ENCODE measurements at regions not wholly inside any gene's neighbourhood (a gene's known extent, or its start where the extent isn't known, plus 50 kb on each side); places are given as distances from the start of the nearest gene placed in this dataset.

DNA sequence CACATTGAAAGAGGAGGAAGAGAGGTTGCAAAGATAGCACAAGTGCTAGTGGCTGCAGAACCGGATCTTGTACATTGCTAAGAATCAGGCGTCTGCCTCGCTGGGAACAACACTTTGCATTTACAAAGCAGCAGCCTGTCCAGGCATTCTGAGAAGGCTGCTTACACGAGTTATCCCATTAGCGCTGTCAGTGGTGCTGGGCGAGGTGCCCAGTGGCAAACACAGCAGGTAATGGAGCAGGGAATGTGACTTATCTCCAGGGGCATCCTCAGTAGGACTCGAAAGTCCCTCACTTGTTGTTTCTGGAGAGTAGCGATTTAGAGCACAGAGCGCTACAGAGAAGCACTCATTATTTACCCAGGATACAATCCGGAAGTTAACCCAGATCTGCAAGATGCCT lies 209.6 kb downstream of the OLFM4 start:
- no peak overlapping the region for H3K4me3 ChIP-seq
- no peak for ATAC-seq
- 16 to 22% (median 20%) methylated on average over 9 to 10 of the region's 10 CpGs for WGBS, 4 donors
- H3K4me1 ChIP-seq: no peaks in the 10 kb centered on the region
- peaks cover 0 to 20% (median 3%) of the 10 kb centered on the region in 9 donors for H3K27me3 ChIP-seq
- no peak for TF ChIP-seq POLR2A (IDR thresholded peaks at IDR 0.05)
- TF ChIP-seq, protein P1, sequence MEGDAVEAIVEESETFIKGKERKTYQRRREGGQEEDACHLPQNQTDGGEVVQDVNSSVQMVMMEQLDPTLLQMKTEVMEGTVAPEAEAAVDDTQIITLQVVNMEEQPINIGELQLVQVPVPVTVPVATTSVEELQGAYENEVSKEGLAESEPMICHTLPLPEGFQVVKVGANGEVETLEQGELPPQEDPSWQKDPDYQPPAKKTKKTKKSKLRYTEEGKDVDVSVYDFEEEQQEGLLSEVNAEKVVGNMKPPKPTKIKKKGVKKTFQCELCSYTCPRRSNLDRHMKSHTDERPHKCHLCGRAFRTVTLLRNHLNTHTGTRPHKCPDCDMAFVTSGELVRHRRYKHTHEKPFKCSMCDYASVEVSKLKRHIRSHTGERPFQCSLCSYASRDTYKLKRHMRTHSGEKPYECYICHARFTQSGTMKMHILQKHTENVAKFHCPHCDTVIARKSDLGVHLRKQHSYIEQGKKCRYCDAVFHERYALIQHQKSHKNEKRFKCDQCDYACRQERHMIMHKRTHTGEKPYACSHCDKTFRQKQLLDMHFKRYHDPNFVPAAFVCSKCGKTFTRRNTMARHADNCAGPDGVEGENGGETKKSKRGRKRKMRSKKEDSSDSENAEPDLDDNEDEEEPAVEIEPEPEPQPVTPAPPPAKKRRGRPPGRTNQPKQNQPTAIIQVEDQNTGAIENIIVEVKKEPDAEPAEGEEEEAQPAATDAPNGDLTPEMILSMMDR (IDR thresholded peaks at IDR 0.05): no peak
- no peaks in the 10 kb centered on the region for H3K9me3 ChIP-seq
- intact Hi-C loops (cut with DNase I): no loop called here
- DNase-seq: no peak
- no peak overlapping the region for H3K27ac ChIP-seq
- H3K36me3 ChIP-seq: no peaks in the 10 kb centered on the region

DNA sequence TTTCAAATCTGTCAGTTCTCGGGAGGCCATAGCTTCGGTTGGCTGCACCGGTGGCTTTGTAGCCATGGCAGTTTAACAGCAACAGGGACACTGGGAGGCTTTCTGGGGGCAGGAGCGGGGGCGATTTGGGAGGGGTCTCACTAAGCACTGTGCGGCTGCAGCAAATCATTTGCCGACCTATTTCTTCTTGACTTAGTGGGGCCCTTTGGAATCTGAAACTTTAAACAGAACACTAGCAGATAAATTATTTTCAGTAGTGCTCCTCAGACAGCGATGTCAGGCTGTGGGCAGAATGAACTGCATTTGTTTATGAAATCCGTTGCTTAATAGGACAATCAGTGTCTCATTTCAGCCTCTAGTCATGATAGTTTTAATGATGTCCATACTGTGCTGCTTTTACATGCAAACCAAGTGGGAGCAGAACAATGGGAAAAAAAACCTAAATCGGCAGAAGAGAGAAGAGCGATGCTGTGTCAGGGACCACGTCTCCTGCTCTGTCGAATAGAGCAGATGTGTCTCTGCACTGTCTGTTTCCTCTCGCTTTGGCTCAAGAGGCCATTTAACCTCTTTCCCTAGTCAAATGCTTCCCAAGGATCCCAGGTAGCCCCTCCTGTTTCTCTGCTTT lies 211.9 kb downstream of the OLFM4 start:
- Histone ChIP-seq H3K4me3 (no peak overlapping the region), H3K27ac (no peak overlapping the region), H3K27me3 (peaks cover 0 to 32% (median 3%) of the 10 kb centered on the region in 9 donors), H3K36me3 (no peaks in the 10 kb centered on the region), H3K4me1 (no peaks in the 10 kb centered on the region), H3K9me3 (no peaks in the 10 kb centered on the region)
- no peak for DNase-seq
- 72 to 76% (median 74%) methylated on average over 14 of the region's 14 CpGs for WGBS, 4 donors
- intact Hi-C loops (cut with DNase I): no loop called here
- no peak for ATAC-seq
- TF ChIP-seq, protein P1 (IDR thresholded peaks at IDR 0.05): no peak
- no peak for TF ChIP-seq POLR2A (IDR thresholded peaks at IDR 0.05)

DNA sequence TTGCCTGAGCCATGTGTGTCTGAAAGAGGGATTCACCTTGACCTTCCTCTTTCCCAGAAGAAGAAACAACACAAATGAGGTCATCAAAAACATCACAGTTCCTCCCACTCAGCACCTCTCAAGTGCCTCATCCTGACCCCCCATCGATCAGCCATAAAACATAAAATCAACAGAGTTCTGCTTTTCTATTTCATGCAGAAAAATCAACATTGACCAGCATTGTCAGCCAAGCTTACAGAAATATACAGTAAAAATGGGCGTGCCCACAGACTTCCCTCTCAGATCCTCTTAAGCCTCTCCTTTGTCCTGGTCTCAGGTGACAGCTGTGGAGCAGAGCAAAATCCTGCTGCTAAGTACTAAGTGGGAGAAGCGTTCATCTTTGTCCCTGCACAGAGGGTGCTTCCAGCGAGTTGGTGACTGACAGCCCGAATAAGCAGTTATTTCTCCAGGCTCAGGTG lies 213.3 kb downstream of the OLFM4 start:
- no peak overlapping the region for H3K27ac ChIP-seq
- DNase-seq (no peak), ATAC-seq (no peak)
- peaks cover 0 to 28% (median 3%) of the 10 kb centered on the region in 9 donors for H3K27me3 ChIP-seq
- H3K4me3 ChIP-seq: no peak overlapping the region
- WGBS, 4 donors: 64 to 74% (median 66%) methylated on average over 5 of the region's 5 CpGs
- H3K36me3 ChIP-seq: no peaks in the 10 kb centered on the region
- H3K4me1 ChIP-seq: no peaks in the 10 kb centered on the region
- intact Hi-C loops (cut with DNase I): no loop called here
- TF ChIP-seq, protein P1 (IDR thresholded peaks at IDR 0.05): no peak
- TF ChIP-seq POLR2A (IDR thresholded peaks at IDR 0.05): no peak
- no peaks in the 10 kb centered on the region for H3K9me3 ChIP-seq

DNA sequence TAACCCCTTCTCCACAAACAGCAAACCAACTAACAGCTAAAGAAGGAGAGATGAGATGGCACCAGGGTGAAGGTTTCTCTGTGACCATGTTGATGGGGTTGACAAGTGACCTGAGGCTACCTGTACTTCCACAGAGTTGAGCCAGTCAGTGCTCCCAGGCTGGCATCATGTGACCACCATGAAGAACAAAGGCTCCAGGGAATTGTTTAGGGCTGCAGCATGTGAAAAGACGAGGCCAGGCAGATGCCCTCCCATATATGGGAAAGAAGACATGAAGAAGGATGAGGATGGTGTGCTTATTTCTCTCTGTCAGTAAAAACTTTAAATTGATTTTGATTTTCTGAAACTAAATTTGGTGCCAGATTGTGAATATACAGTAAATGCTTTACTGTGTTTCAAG lies 220.6 kb downstream of the OLFM4 start:
- no peak overlapping the region for H3K4me3 ChIP-seq
- WGBS, 4 donors: 40 to 49% (median 43%) methylated on average over 1 of the region's 1 CpG
- no peak overlapping the region for H3K27ac ChIP-seq
- DNase-seq (no peak), ATAC-seq (no peak)
- H3K27me3 ChIP-seq: peaks cover 0 to 5% (median 0%) of the 10 kb centered on the region in 9 donors
- TF ChIP-seq, protein P1 (IDR thresholded peaks at IDR 0.05): no peak
- no peak for TF ChIP-seq POLR2A (IDR thresholded peaks at IDR 0.05)
- no peaks in the 10 kb centered on the region for H3K36me3 ChIP-seq
- H3K4me1 ChIP-seq: no peaks in the 10 kb centered on the region
- no peaks in the 10 kb centered on the region for H3K9me3 ChIP-seq
- intact Hi-C loops (cut with DNase I): no loop called here
